Fibroblast of peridontal ligament (primary cell): ENCODE measurements at regions not wholly inside any gene's neighbourhood (a gene's known extent, or its start where the extent isn't known, plus 50 kb on each side); places are given as distances from the start of the nearest gene placed in this dataset.

Experiments
- DNase-seq: peaks from one replicate; pipeline ENCODE4 v3.0.0-alpha.2; 2010; ENCODE audit errors: extremely low read depth

DNA sequence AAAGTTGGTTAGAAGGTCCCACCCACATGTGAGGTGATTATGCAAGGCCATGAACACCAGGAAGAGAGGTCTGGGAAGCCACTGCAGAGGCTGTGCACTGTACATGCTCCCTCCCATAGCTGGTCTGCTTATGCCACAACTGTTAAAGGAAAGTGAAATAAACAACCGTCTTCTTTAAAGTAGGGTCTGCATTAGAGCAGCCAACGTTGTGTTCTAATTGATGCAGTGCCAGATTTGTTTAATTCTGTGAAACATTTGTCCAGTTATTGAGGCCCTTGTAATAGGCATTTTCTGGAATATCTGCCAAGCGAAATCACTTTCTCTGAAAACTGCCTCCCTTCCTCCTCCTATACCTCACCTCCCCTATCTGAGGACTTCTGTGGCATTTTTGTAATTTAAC, 224.0 kb upstream of the LNX1 start:
- DNase-seq = no peak

- DNase-seq = peak; percentile 39
These were observed 222.7 kb upstream of the LNX1 start for GRCh38 chr4:53813998-53814397.

DNA sequence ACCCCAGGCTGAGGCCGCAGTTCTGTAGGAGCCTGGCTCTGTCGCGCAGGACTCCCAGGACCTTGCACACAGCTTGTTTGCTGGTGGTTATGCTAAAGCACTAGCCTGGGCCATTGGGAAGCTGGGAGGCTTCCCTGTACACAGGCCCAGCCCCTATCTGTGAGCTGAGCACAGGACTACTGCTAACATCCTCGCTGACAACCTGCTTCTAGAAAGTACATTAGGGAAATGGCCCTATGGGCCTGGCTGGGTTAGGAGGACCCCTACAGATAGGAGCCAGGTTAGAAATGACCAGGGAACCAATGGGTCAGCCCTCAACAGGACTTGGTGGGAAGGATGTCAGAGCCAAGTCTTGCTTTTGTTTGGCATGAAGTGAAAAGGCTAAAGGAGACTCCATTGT, 219.4 kb upstream of the LNX1 start:
- DNase-seq = no peak

DNA sequence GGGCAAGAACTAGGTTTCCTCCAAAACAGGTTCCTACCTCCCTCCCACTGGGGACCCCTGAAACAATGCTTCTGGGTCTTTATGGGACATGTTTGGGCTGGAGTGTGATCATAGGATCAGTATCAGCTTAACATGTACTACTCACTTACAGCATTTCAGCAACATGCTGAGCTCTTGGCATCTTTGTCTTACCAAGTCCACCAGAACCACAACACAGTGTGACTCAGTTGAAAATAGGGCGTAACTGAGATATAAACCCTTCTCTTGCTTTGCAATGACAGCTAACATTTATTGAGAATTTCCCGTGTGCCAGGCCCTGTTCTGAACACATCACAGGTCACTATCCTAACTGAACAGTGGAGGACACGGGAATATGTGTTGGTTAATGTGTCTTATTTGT, 218.5 kb upstream of the LNX1 start:
- DNase-seq = no peak

DNA sequence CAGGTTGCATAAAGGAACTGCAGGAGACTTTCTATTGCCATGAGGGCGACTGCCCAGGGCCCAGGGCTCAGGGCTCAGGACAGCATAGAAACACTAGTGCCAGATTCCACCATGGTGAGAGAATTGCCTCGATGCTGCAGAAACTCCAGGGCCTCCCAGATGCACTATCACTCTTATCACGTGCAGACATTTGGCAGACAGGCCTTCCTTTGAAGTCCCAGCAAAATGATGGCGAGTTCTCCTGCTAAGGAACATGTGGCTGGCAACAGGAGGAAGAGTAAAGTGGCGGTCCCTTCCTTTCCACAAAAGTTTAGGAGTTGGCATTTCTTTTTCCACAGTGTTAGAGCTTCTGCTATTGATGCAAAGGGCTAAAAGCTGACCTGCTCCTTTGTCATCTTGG, 214.0 kb upstream of the LNX1 start:
- no peak for DNase-seq

- no peak for DNase-seq
These were observed 213.4 kb upstream of the LNX1 start for GRCh38 chr4:53804719-53805118.

GRCh38 chr4:53802500-53802899, 211.2 kb upstream of the LNX1 start:
- DNase-seq = no peak

- no peak for DNase-seq
These were observed 210.1 kb upstream of the LNX1 start for GRCh38 chr4:53801373-53801772.

GRCh38 chr4:53800741-53801140, 209.5 kb upstream of the LNX1 start:
- peak; percentile 23 for DNase-seq

DNA sequence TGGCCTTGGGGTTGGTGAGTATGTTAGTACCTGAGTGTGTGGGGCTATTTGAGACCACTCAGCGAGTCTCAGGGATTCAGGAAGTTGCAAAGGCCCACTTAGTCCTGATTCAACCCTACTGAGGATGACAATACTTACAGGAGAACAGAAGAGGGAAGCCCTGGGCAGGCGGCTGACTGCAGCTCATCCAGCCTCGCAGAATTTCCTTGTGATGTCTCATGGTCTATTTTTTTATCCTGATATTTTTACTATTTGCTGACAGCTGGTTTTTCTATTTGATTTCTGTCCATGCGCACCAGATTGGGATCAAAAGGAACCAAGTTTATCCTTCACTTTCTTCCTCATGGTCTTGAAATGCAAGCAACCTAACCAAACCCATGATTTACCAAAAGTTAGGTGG, 201.8 kb upstream of the LNX1 start:
- no peak for DNase-seq

- DNase-seq = no peak
These were observed 199.0 kb upstream of the LNX1 start for GRCh38 chr4:53790286-53790685.

- no peak for DNase-seq
These were observed 197.3 kb upstream of the LNX1 start for GRCh38 chr4:53788621-53789020.

GRCh38 chr4:53788011-53788410, 196.7 kb upstream of the LNX1 start:
- no peak for DNase-seq

GRCh38 chr4:53786632-53787031, 195.3 kb upstream of the LNX1 start:
- DNase-seq = peak; percentile 93

DNA sequence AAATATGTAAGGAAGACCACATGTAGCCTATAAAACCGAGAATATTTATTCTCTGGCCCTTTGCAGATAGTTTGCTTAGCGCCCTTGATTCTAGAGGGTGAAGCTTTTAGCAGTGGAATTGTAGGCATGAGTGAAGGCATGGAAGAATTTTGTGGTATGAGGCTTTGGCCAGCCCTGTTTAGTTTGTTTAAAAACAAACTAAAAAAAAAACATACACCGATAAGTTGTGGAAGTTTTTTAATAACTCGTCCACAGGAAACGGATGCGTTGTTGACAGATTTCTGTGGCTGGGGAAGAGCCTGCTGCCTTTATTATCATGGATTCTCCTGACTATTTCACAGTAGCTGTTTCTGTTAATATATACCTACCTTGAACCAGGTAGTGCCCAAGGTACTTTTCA, 194.7 kb upstream of the LNX1 start:
- peak; percentile 69 for DNase-seq

GRCh38 chr4:53784112-53784511, 192.8 kb upstream of the LNX1 start:
- DNase-seq = no peak

DNA sequence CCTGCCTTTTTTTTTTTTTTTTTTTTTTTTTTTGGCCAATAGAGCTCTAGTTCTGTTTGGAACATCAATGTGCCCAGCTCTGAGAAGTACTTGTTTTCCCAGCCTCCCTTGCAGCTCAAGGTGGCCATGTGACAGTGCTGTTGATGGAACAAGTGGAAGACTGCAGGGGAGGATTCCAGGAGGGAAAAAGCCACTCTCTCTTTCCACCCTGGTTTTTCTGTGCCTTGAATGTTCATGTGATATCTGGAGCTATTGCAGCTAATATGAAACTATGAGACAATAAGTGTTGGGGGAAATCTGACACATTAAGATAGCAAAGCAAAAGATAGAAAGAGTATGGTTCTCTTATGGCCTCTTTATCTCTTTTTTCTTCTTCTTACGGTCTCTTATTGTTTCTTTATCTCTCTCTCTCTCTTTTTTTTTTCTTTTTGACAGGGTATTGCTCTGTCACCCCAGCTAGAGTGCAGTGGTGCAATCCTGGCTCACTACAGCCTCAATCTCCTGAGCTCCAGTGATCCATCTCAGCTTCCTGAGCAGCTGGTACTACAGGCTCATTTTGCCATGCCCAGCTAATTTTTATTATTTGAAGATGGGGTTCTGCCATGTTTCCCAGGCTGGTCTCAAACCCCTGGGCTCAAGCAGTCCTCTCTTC, 192.0 kb upstream of the LNX1 start:
- DNase-seq = no peak

- DNase-seq = no peak
These were observed 191.2 kb upstream of the LNX1 start for GRCh38 chr4:53782458-53782845.

DNA sequence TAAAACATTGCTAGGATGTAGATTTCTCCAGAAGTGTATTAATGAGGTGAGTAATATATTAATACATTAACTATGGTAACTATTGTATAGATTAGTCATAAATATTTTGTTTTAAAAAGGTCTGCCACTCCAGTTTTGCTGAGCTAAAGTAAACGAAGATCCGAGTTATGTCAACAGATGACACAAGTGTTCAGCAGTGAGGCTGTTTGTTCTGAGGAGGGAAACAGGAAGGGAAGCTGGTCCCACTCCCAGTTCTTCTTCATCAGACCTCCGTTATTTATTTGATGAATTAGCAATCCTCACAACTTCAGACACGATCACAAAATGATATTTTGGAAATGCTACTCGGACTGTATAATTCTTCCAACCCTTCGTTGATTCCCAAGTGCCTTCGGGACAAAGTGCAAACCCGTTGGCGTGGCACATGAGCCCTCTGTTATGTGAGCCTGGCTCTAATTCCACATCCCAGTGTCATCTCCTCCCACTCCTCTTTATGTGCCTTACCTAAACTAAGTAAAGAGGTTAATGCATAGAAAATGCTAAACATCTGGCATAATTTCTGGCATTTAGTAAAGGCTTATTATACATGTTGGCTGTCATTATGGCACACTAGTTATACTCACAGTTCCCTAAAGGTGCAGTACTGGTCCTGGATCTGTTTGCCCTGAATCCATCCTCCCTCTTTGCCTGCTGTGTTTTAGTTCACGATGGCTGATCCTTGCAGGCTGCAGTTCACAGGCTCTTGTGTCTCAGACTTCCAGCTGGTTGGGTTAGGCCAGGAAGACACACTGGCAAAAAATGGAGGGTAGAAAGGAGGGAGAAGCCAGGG, 190.6 kb upstream of the LNX1 start:
- no peak for DNase-seq

GRCh38 chr4:53780736-53781400, 189.6 kb upstream of the LNX1 start:
- no peak for DNase-seq

- no peak for DNase-seq
These were observed 187.7 kb upstream of the LNX1 start for GRCh38 chr4:53779025-53779424.

- no peak for DNase-seq
These were observed 186.9 kb upstream of the LNX1 start for GRCh38 chr4:53778155-53778554.
